Cardiac muscle cell (in vitro differentiated cells and primary cell): ENCODE measurements at regions not wholly inside any gene's neighbourhood (a gene's known extent, or its start where the extent isn't known, plus 50 kb on each side); places are given as distances from the start of the nearest gene placed in this dataset.

Experiments
- DNase-seq, 2 donors: peaks; one replicate each; pipeline versions ENCODE4 v3.0.0 to v3.0.0-alpha.2; 2010 to 2017; ENCODE audit warnings: low read depth in 1 of 2, low spot score in 1 of 2
- H3K27ac ChIP-seq: fragments of 200-600 bp; sonication (generic); 2 replicates; pipeline ENCODE4 v1.5.1; 2016
- H3K27me3 ChIP-seq: fragments of 200-600 bp; sonication (generic); 2 replicates; pipeline ENCODE4 v1.6.0; 2016; ENCODE audit warnings: control low read depth
- H3K36me3 ChIP-seq: fragments of 200-600 bp; sonication (generic); 2 replicates; pipeline ENCODE4 v1.5.1; 2016; ENCODE audit warnings: control low read depth
- H3K4me1 ChIP-seq: fragments of 200-600 bp; sonication (generic); 2 replicates; pipeline ENCODE4 v1.8.1; 2017; ENCODE audit warnings: low read depth, mild to moderate bottlenecking, mixed run types
- H3K4me3 ChIP-seq: fragments of 200-600 bp; sonication (generic); 2 replicates; pipeline ENCODE4 v1.5.1; 2016; ENCODE audit warnings: mild to moderate bottlenecking
- H3K9me3 ChIP-seq: fragments of 200-600 bp; sonication (generic); 2 replicates; pipeline ENCODE4 v1.5.1; 2017; ENCODE audit warnings: low read depth, mild to moderate bottlenecking, control low read depth
- TF ChIP-seq, protein P1 (sequence below): IDR thresholded peaks from 2 replicates; pipeline ENCODE4 v1.5.1; 2012; ENCODE audit warnings: low read depth, mild to moderate bottlenecking, low read length

DNA sequence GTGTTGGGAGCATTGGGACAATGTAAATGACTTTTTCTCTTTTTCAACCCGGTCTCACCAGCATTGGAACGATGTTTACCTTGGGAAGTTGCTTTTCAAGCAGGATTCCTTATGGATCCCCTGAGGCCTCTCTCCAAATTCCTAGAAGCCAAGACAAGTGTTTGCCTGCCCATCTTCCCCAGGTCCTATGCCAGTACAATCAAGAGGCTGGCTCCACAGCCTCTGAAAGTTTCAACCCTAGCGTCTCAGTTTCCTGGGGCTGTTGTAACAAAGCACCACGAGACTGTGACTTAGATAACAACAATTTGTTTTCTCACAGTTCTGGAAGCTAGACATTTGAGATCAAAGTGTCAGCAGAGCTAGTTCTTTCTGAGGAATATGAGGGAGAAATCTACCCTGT is 347.2 kb upstream of the UMPS start:
- Histone ChIP-seq H3K27ac (no peak overlapping the region), H3K36me3 (no peaks in the 10 kb centered on the region), H3K9me3 (no peaks in the 10 kb centered on the region), H3K4me1 (no peaks in the 10 kb centered on the region), H3K27me3 (no peaks in the 10 kb centered on the region), H3K4me3 (no peak overlapping the region)
- DNase-seq, result no peak
- TF ChIP-seq, protein P1, sequence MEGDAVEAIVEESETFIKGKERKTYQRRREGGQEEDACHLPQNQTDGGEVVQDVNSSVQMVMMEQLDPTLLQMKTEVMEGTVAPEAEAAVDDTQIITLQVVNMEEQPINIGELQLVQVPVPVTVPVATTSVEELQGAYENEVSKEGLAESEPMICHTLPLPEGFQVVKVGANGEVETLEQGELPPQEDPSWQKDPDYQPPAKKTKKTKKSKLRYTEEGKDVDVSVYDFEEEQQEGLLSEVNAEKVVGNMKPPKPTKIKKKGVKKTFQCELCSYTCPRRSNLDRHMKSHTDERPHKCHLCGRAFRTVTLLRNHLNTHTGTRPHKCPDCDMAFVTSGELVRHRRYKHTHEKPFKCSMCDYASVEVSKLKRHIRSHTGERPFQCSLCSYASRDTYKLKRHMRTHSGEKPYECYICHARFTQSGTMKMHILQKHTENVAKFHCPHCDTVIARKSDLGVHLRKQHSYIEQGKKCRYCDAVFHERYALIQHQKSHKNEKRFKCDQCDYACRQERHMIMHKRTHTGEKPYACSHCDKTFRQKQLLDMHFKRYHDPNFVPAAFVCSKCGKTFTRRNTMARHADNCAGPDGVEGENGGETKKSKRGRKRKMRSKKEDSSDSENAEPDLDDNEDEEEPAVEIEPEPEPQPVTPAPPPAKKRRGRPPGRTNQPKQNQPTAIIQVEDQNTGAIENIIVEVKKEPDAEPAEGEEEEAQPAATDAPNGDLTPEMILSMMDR, result no peak

DNA sequence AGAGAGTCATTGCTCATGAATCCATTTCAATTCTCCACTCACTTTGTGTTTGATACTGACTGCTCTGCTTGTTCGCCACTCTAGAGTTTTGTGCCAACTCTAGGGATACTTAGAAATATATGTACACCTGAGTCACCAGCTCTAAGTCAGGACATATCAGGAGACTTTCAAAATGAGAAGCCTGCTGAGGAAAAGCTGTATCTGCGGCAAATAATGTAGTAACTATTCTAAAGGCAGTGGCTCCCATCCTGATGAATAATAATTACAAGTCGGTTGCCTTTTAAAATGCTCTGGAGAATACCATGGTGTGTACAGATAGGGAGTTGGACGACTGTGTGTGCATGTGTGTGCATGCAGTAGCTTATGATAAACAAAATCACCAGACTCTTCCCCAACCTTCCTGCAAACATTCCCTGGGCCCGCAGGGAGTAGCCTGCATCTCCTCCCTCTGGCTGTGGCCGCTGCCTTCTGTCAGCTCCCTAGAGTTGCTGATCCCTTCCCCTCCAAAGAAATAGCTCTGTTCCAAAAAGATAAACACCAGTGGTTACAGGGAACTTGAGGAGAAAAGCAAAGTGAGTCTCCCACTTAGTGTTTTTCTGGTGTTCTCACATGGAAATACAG is 346.3 kb upstream of the UMPS start:
- Histone ChIP-seq H3K27me3 (no peaks in the 10 kb centered on the region), H3K4me1 (no peaks in the 10 kb centered on the region), H3K9me3 (no peaks in the 10 kb centered on the region), H3K4me3 (no peak overlapping the region), H3K27ac (no peak overlapping the region), H3K36me3 (no peaks in the 10 kb centered on the region)
- TF ChIP-seq, protein P1, result no peak
- no peak for DNase-seq

DNA sequence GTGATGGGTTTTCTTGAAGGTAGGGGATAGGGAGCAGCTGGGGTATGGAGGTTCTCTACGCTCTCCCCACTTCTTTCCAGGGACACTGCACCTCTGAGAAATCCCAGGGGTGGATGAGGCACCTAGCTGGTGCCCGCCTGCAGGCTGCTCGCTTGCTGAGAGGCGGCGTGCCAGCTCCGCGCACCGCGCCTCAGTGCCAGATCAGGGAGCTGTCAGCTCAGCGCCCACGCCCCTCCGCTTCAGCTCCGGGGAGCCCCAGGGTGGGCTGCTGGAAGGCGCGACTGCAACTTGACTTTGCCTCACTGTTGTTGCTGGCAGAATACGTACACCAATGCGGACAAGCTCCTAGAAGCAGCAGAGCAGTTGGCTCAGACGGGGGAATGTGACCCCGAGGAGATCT is 345.7 kb upstream of the UMPS start:
- no peak overlapping the region for H3K27ac ChIP-seq
- no peaks in the 10 kb centered on the region for H3K4me1 ChIP-seq
- no peaks in the 10 kb centered on the region for H3K36me3 ChIP-seq
- TF ChIP-seq, protein P1, result no peak
- H3K4me3 ChIP-seq, result no peak overlapping the region
- no peaks in the 10 kb centered on the region for H3K9me3 ChIP-seq
- H3K27me3 ChIP-seq, result no peaks in the 10 kb centered on the region
- no peak for DNase-seq

DNA sequence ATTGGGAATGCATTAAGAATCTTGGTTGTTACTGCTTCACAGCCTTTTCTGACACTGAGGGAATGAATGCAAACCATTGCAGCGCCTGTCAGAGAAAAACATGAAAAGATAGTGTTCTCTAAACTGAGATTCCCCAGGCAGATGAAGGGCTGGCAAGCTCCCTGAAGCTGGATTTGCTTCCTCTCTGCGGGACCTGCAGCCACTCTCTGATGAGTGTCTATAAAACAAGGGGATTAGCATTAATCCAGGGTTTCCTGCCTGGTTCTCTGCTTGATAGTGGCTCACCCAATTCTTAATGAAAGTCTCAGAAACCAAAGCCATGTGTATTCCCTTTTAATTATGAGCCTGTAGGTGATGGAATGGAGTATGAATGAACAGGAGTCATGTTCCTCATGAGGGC is 344.3 kb upstream of the UMPS start:
- Histone ChIP-seq H3K4me1 (no peaks in the 10 kb centered on the region), H3K27me3 (no peaks in the 10 kb centered on the region), H3K36me3 (no peaks in the 10 kb centered on the region), H3K9me3 (no peaks in the 10 kb centered on the region), H3K27ac (no peak overlapping the region), H3K4me3 (no peak overlapping the region)
- TF ChIP-seq, protein P1, result no peak
- no peak for DNase-seq

DNA sequence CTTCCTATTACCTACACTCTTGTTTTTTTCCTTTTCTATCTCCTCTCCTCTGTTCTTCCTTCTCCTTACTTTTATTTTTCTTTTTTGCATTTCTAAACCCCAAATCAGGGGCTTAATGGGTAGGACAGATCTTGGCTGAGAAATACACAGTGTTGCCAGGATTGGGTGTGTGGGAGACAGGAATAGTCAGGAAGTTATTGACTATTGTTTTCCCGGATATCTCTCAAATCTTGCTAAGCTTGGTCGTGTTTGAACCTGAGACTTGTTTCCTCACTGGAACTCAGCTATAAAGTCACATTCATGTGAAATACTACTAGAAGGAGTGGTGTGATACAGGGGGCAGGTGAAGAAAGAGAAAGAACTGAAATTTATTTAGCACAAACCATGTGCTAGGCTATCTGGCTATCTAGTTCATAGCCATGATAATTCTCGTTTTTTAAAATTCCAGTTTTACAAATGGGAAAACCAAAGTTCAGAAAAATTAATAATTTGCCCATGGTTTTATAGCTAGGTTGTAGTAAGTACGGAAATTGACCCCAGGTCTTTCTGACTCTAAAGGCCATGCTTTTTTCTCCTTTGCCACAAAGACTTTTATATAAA is 343.2 kb upstream of the UMPS start:
- Histone ChIP-seq H3K4me1 (no peaks in the 10 kb centered on the region), H3K36me3 (no peaks in the 10 kb centered on the region)

More for the DNA sequence above, 343.2 kb upstream of the UMPS start:
- H3K9me3 ChIP-seq, result no peaks in the 10 kb centered on the region
- no peak overlapping the region for H3K4me3 ChIP-seq
- no peak for DNase-seq
- TF ChIP-seq, protein P1, result no peak
- H3K27me3 ChIP-seq, result no peaks in the 10 kb centered on the region
- no peak overlapping the region for H3K27ac ChIP-seq
